ENCODE measurements at regions not wholly inside any gene's neighbourhood (a gene's known extent, or its start where the extent isn't known, plus 50 kb on each side); places are given as distances from the start of the nearest gene placed in this dataset.

- TF ChIP-seq CTCF (IDR thresholded peaks at IDR 0.05) (no peak), ZFX (IDR thresholded peaks at IDR 0.05; ENCODE audit: borderline replicate concordance) (no peak)
Measured at GRCh38 chr5:28281351-28281750, 1243.0 kb upstream of the CDH9 start.
